ENCODE measurements at regions not wholly inside any gene's neighbourhood (a gene's known extent, or its start where the extent isn't known, plus 50 kb on each side); places are given as distances from the start of the nearest gene placed in this dataset.

DNA sequence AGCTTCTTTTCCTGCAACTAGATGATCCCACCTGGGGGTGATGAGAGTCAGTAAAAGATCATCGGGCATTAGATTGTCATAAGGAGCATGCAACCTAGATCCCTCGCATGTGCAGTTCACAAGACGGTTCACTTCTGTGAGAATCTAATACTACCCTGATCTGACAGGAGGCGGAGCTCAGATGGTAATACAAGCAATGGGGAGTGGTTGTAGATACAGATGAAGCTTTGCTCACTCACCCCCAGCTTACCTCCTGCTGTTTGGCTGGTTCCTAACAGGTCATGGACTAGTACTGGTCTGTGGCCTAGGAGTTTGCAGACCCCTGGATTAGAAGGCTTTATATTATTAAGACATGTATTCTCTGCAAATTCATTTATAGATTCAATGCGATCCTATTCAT, 181.6 kb upstream of the MGMT start:
- H3K79me2 ChIP-seq (ENCODE audit: insufficient read depth, low read length): no peaks in the 10 kb centered on the region
- ChIA-PET POLR2A (no interaction called here), CTCF (ENCODE audit: low intra/inter-chr PET ratio, low total read pairs) (no interaction called here)
- H3K27ac ChIP-seq (ENCODE audit: extremely low read length, insufficient read depth, low read length): no peak overlapping the region
- intact Hi-C loops (cut with micrococcal nuclease; ENCODE audit: unreplicated experiment) (no loop called here), in situ Hi-C loops (cut with HindIII; ENCODE audit: extremely low pct_ligation_motif_present, low pct_unique_long_range_greater_than_20kb) (no loop called here)
- no TSS peak for BruUV-seq (replicated peaks)
- 53% methylated on average over 4 of the region's 5 CpGs for WGBS (ENCODE audit: low lambda C conversion rate)
- no peak overlapping the region for H3K4me3 ChIP-seq (replicated peaks in 1 of 3; ENCODE audit: insufficient read depth in 1 of 3, low read depth in 2 of 3, low read length in 3 of 3)
- DNase-seq (ENCODE audit: low spot score): no peak
- H2AFZ ChIP-seq (ENCODE audit: low read length): no peak overlapping the region
- H3K27me3 ChIP-seq (ENCODE audit: control insufficient read depth in 1 of 2, insufficient read depth in 2 of 2, low read length in 2 of 2): no peaks in the 10 kb centered on the region
- H3K9me3 ChIP-seq (ENCODE audit: low read length): no peaks in the 10 kb centered on the region; the same call in 1 of the 2 replicates
- no peak for FAIRE-seq
- no peak overlapping the region for H3K4me2 ChIP-seq (ENCODE audit: low read depth, low read length)
- H4K20me1 ChIP-seq (ENCODE audit: insufficient read depth, low read length): no peaks in the 10 kb centered on the region
- no peak for ATAC-seq
- H3K4me1 ChIP-seq (ENCODE audit: insufficient read depth, low read length): no peaks in the 10 kb centered on the region
- TF ChIP-seq NFKB2 (CRISPR knock-in tag; IDR thresholded peaks at IDR 0.05; ENCODE audit: borderline replicate concordance): no peak
- no peak for TF ChIP-seq MAFK (conservative IDR thresholded peaks at IDR 0.05 in 1 of 2, IDR thresholded peaks at IDR 0.05 in 1 of 2; ENCODE audit: low read length in 2 of 2)
- no peak for TF ChIP-seq RNF2 (conservative IDR thresholded peaks at IDR 0.05; ENCODE audit: low read depth)
- no peak for TF ChIP-seq ZBTB7A (CRISPR knock-in tag; IDR thresholded peaks at IDR 0.05)
- no peak for TF ChIP-seq MYNN (CRISPR knock-in tag; IDR thresholded peaks at IDR 0.05; ENCODE audit: low read depth)
- no peak for TF ChIP-seq TEAD3 (CRISPR knock-in tag; optimal IDR thresholded peaks at IDR 0.05; ENCODE audit: borderline replicate concordance)
- TF ChIP-seq, protein P1, sequence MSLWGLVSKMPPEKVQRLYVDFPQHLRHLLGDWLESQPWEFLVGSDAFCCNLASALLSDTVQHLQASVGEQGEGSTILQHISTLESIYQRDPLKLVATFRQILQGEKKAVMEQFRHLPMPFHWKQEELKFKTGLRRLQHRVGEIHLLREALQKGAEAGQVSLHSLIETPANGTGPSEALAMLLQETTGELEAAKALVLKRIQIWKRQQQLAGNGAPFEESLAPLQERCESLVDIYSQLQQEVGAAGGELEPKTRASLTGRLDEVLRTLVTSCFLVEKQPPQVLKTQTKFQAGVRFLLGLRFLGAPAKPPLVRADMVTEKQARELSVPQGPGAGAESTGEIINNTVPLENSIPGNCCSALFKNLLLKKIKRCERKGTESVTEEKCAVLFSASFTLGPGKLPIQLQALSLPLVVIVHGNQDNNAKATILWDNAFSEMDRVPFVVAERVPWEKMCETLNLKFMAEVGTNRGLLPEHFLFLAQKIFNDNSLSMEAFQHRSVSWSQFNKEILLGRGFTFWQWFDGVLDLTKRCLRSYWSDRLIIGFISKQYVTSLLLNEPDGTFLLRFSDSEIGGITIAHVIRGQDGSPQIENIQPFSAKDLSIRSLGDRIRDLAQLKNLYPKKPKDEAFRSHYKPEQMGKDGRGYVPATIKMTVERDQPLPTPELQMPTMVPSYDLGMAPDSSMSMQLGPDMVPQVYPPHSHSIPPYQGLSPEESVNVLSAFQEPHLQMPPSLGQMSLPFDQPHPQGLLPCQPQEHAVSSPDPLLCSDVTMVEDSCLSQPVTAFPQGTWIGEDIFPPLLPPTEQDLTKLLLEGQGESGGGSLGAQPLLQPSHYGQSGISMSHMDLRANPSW (CRISPR knock-in tag; IDR thresholded peaks at IDR 0.05; ENCODE audit: borderline replicate concordance): no peak
- TF ChIP-seq CREB3 (CRISPR knock-in tag; IDR thresholded peaks at IDR 0.05): no peak
- no peak for TF ChIP-seq HIVEP1 (CRISPR knock-in tag; IDR thresholded peaks at IDR 0.05)
- TF ChIP-seq MYC (CRISPR knock-in tag; IDR thresholded peaks at IDR 0.05; ENCODE audit: borderline replicate concordance): no peak
- no peak for TF ChIP-seq ZNF230 (CRISPR knock-in tag; IDR thresholded peaks at IDR 0.05)
- H3K36me3 ChIP-seq (replicated peaks in 1 of 2; ENCODE audit: control insufficient read depth in 1 of 2, insufficient read depth in 2 of 2, low read length in 2 of 2): no peaks in the 10 kb centered on the region
- H3K9ac ChIP-seq (ENCODE audit: insufficient read depth, low read depth, low read length): no peak overlapping the region

Measured in HepG2 (cell line).